ENCODE measurements at regions not wholly inside any gene's neighbourhood (a gene's known extent, or its start where the extent isn't known, plus 50 kb on each side); places are given as distances from the start of the nearest gene placed in this dataset.

- TF ChIP-seq CTCF (IDR thresholded peaks at IDR 0.05): no peak
- no peak for TF ChIP-seq POLR2A (IDR thresholded peaks at IDR 0.05; ENCODE audit: low read depth)
- no peak for TF ChIP-seq POLR2AphosphoS5 (IDR thresholded peaks at IDR 0.05)
These were observed 113.1 kb downstream of the SPATA19 start for GRCh38 chr11:133732109-133732674.

All from esophagus muscularis mucosa (tissue), 3 donors.